ENCODE measurements at regions not wholly inside any gene's neighbourhood (a gene's known extent, or its start where the extent isn't known, plus 50 kb on each side); places are given as distances from the start of the nearest gene placed in this dataset.

DNA sequence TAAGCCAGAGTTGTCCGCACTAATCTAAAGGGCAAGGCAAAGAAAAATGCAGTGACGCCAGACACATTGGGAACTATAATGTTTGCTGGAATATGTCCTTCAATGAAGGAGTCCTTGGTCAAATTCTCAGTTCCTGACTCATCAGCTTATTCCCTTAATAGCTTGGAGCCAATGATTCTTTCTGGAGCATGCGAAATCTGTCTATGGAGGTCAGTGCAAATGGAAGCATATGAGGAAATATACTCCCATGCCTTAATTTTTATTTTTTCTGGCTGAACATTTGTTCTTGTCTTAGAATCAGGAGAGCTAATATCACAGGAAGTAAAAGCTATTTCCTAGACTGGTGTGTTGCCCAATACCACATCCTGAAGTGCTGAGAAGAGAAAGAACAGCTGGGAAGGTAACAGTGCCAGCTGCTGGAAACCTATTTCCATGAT is 289.8 kb upstream of the SPRY2 start:
- BruUV-seq (replicated peaks) = no TSS peak

DNA sequence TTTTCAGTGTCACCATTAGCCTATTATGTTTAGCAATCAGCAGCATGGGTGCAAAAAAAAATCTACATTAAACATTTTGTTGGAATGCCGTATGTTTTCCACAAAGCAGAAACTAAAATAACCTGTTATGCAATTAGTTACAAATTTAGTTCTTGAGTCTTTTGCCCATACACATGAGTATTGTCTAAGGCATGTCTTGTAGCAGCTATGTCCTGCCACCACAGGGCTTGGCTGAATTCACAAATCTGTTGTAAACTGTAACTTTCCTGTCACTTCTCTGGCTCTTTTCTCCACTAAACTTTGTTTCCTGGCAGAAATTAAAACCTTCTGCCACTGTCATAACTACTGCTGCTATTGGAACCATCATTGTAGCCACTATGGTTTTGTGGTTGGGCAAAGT is 277.9 kb upstream of the SPRY2 start:
- DNase-seq (ENCODE audit: low read depth, low spot score) = no peak
- H2AFZ ChIP-seq (ENCODE audit: low read depth, low read length) = no peak overlapping the region
- POLR2A ChIA-PET = no interaction called here
- CTCF ChIA-PET = interaction anchor here (0.6 kb wide), 1 partner anchor 173 kb away, joined by 3 read pairs; no protein-coding TSS in a partner anchor
- H3K79me2 ChIP-seq (ENCODE audit: control insufficient read depth, insufficient read depth, low read length) = no peaks in the 10 kb centered on the region
- no peaks in the 10 kb centered on the region for H3K9me3 ChIP-seq (replicated peaks; ENCODE audit: control insufficient read depth, insufficient read depth, low read length)
- H4K20me1 ChIP-seq (replicated peaks; ENCODE audit: control insufficient read depth, extremely low read depth, insufficient read depth, low read length) = no peaks in the 10 kb centered on the region
- dilution Hi-C loops (cut with MboI; ENCODE audit: extremely low pct_ligation_motif_present, low sequenced_read_pairs) (no loop called here), intact Hi-C loops (cut with micrococcal nuclease) (no loop called here)
- no peak overlapping the region for H3K9ac ChIP-seq (replicated peaks; ENCODE audit: extremely low read depth, insufficient read depth, low read length)
- H3K4me1 ChIP-seq (ENCODE audit: control insufficient read depth, extremely low read depth, insufficient read depth, low read length) = no peaks in the 10 kb centered on the region
- no peak for FAIRE-seq
- H3K27me3 ChIP-seq (ENCODE audit: control insufficient read depth in 2 of 2, insufficient read depth in 2 of 2, low read length in 2 of 2) = no peaks in the 10 kb centered on the region
- H3K4me3 ChIP-seq (replicated peaks in 1 of 3; ENCODE audit: insufficient read depth in 1 of 3, low read depth in 1 of 3, low read length in 3 of 3) = no peak overlapping the region
- no TSS peak for BruUV-seq (replicated peaks)
- TF ChIP-seq, protein P1, sequence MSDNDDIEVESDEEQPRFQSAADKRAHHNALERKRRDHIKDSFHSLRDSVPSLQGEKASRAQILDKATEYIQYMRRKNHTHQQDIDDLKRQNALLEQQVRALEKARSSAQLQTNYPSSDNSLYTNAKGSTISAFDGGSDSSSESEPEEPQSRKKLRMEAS (IDR thresholded peaks at IDR 0.05; ENCODE audit: insufficient read depth, insufficient read length) = no peak
- no peak for TF ChIP-seq FOS (IDR thresholded peaks at IDR 0.05; ENCODE audit: borderline replicate concordance, insufficient read depth, low read length)
- TF ChIP-seq POLR2AphosphoS5 (IDR thresholded peaks at IDR 0.05; ENCODE audit: insufficient read depth, low read depth, low read length) = no peak
- no peak for TF ChIP-seq MYC (IDR thresholded peaks at IDR 0.05; ENCODE audit: low read depth, low read length)
- no peak for TF ChIP-seq JUN (IDR thresholded peaks at IDR 0.05; ENCODE audit: borderline replicate concordance, insufficient read depth, insufficient read length, low read depth)
- no peak for TF ChIP-seq POLR2A (IDR thresholded peaks at IDR 0.05; ENCODE audit: low read depth, low read length)
- TF ChIP-seq EZH2 (IDR thresholded peaks at IDR 0.05; ENCODE audit: borderline replicate concordance, low read depth, low read length, severe bottlenecking) = no peak
- TF ChIP-seq CTCF (IDR thresholded peaks at IDR 0.05; ENCODE audit: extremely low read depth in 1 of 2, insufficient read depth in 1 of 2, low read depth in 1 of 2, low read length in 2 of 2) = no peak
- TF ChIP-seq GATA2 (IDR thresholded peaks at IDR 0.05; ENCODE audit: insufficient read depth, insufficient read length, low read depth, low read length) = no peak
- no peaks in the 10 kb centered on the region for H3K36me3 ChIP-seq (ENCODE audit: control insufficient read depth in 2 of 2, extremely low read depth in 1 of 2, insufficient read depth in 2 of 2, low read length in 2 of 2)
- no peak overlapping the region for H3K4me2 ChIP-seq (ENCODE audit: insufficient read depth, low read length)
- no peak overlapping the region for H3K27ac ChIP-seq (ENCODE audit: insufficient read depth, low read depth, low read length)
- no peaks in the 10 kb centered on the region for H3K9me1 ChIP-seq (replicated peaks; ENCODE audit: control insufficient read depth, extremely low read depth, insufficient read depth, low read length)

More for the DNA sequence above, 289.8 kb upstream of the SPRY2 start:
- H3K9me1 ChIP-seq (replicated peaks; ENCODE audit: control insufficient read depth, extremely low read depth, insufficient read depth, low read length) = no peaks in the 10 kb centered on the region
- peaks cover 17% of the 10 kb centered on the region for H3K4me1 ChIP-seq (ENCODE audit: control insufficient read depth, extremely low read depth, insufficient read depth, low read length)
- no peaks in the 10 kb centered on the region for H3K79me2 ChIP-seq (ENCODE audit: control insufficient read depth, insufficient read depth, low read length)
- TF ChIP-seq JUN (IDR thresholded peaks at IDR 0.05; ENCODE audit: borderline replicate concordance, insufficient read depth, insufficient read length, low read depth) (no peak), GATA2 (IDR thresholded peaks at IDR 0.05; ENCODE audit: insufficient read depth, insufficient read length, low read depth, low read length) (peak; percentile 80), MYC (IDR thresholded peaks at IDR 0.05; ENCODE audit: low read depth, low read length) (no peak), POLR2A (IDR thresholded peaks at IDR 0.05; ENCODE audit: low read depth, low read length) (no peak), POLR2AphosphoS5 (IDR thresholded peaks at IDR 0.05; ENCODE audit: insufficient read depth, low read depth, low read length) (peak; percentile 81), FOS (IDR thresholded peaks at IDR 0.05; ENCODE audit: borderline replicate concordance, insufficient read depth, low read length) (peak; percentile 66)
- TF ChIP-seq, protein P1 (IDR thresholded peaks at IDR 0.05; ENCODE audit: insufficient read depth, insufficient read length) = no peak
- H3K27me3 ChIP-seq (ENCODE audit: control insufficient read depth in 2 of 2, insufficient read depth in 2 of 2, low read length in 2 of 2) = no peaks in the 10 kb centered on the region
- peak overlapping the region; percentile 41 for H3K4me2 ChIP-seq (ENCODE audit: insufficient read depth, low read length)
- H3K4me3 ChIP-seq (replicated peaks in 1 of 3; ENCODE audit: insufficient read depth in 1 of 3, low read depth in 1 of 3, low read length in 3 of 3) = no peak overlapping the region
- H4K20me1 ChIP-seq (replicated peaks; ENCODE audit: control insufficient read depth, extremely low read depth, insufficient read depth, low read length) = no peaks in the 10 kb centered on the region
- ChIA-PET POLR2A (no interaction called here), CTCF (interaction anchor here (0.6 to 2.0 kb wide), 32 partner anchors 20 to 1207 kb away, joined by 3 to 18 read pairs (median 4); partner anchors contain the start of gene SPRY2)
- intact Hi-C loops (cut with micrococcal nuclease) (loop anchor here (1.0 to 5.0 kb wide), 12 partner anchors 34 to 953 kb away; no protein-coding TSS in a partner anchor), dilution Hi-C loops (cut with MboI; ENCODE audit: extremely low pct_ligation_motif_present, low sequenced_read_pairs) (no loop called here)
- H2AFZ ChIP-seq (ENCODE audit: low read depth, low read length) = peak overlapping the region; percentile 65
- H3K36me3 ChIP-seq (ENCODE audit: control insufficient read depth in 2 of 2, extremely low read depth in 1 of 2, insufficient read depth in 2 of 2, low read length in 2 of 2) = no peaks in the 10 kb centered on the region
- no peak overlapping the region for H3K9ac ChIP-seq (replicated peaks; ENCODE audit: extremely low read depth, insufficient read depth, low read length)
- peak overlapping the region; percentile 41 for H3K27ac ChIP-seq (ENCODE audit: insufficient read depth, low read depth, low read length)
- no peaks in the 10 kb centered on the region for H3K9me3 ChIP-seq (replicated peaks; ENCODE audit: control insufficient read depth, insufficient read depth, low read length)
- DNase-seq (ENCODE audit: low read depth, low spot score) = peak; percentile 85
- peak; percentile 86 for FAIRE-seq

All from endothelial cell of umbilical vein (primary cell).